ENCODE measurements at regions not wholly inside any gene's neighbourhood (a gene's known extent, or its start where the extent isn't known, plus 50 kb on each side); places are given as distances from the start of the nearest gene placed in this dataset.

DNA sequence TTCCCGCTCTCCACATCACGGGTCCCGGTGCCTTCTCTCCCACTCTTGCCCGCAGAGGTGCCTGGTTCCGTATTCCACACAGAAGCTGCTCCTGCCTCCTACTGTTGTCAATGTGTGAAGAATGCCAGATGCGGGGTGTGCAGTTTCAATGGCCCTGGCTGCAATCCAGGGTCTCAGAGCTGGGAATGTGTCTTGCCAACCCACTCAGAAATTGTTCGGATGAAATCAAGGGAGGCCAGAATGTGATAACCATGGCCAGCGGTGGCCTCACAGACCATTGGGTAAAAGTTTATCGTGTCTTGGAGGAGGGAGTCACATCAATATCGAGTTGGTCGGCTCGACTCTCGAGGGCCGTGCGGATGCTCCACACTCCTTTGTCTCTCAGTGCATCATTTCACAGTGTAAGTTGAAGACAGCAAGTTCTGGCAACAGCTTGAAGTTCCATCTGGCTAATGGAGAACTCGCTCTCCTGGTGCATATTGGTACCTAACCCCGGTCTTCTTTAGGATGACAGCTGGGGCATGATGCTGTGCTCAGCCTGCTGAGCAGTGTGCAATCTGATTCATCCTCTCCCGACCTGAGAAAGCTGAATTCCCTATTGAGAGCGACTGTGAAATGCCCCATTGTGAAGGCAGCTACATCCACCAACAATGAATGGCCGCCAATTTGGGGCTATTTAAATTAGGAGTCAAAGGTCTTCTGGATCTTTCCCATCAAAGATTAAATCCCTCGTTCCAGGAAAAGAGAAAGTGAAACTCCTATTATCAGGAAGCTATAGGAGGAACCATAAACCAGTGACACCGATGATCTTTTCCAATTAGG lies 389.0 kb downstream of the SOX11 start:
- TF ChIP-seq, protein P1, sequence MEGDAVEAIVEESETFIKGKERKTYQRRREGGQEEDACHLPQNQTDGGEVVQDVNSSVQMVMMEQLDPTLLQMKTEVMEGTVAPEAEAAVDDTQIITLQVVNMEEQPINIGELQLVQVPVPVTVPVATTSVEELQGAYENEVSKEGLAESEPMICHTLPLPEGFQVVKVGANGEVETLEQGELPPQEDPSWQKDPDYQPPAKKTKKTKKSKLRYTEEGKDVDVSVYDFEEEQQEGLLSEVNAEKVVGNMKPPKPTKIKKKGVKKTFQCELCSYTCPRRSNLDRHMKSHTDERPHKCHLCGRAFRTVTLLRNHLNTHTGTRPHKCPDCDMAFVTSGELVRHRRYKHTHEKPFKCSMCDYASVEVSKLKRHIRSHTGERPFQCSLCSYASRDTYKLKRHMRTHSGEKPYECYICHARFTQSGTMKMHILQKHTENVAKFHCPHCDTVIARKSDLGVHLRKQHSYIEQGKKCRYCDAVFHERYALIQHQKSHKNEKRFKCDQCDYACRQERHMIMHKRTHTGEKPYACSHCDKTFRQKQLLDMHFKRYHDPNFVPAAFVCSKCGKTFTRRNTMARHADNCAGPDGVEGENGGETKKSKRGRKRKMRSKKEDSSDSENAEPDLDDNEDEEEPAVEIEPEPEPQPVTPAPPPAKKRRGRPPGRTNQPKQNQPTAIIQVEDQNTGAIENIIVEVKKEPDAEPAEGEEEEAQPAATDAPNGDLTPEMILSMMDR (conservative IDR thresholded peaks at IDR 0.05) = no peak
- no peaks in the 10 kb centered on the region for H3K27me3 ChIP-seq (ENCODE audit: insufficient read depth, low read length)
- WGBS (ENCODE audit: extremely low coverage, insufficient read length, low lambda C conversion rate) = no CpG with 5 or more reads among the region's 22 CpGs
- H2BK5ac ChIP-seq (ENCODE audit: insufficient read length, low read length) = no peak overlapping the region
- peaks cover 0 to 4% (median 2%) of the 10 kb centered on the region in 3 experiments; a peak in 5 of 7 replicates for H3K36me3 Mint-ChIP-seq (ENCODE audit: insufficient read depth in 1 of 3, low read depth in 3 of 3)
- no peak overlapping the region for H3K9ac ChIP-seq (ENCODE audit: extremely low read depth, insufficient read length, low read length)
- no peak overlapping the region for H2BK120ac ChIP-seq (ENCODE audit: low read depth, low read length, poor library complexity, severe bottlenecking)
- no peak overlapping the region for H4K91ac ChIP-seq (ENCODE audit: insufficient read length, low read depth, low read length)
- H2BK20ac ChIP-seq (ENCODE audit: low read depth, low read length, poor library complexity, severe bottlenecking) = no peak overlapping the region
- H3K79me2 ChIP-seq (ENCODE audit: insufficient read depth, low read length) = no peaks in the 10 kb centered on the region
- DNase-seq = no peak
- H3K4me1 Mint-ChIP-seq = peaks cover 13 to 24% of the 10 kb centered on the region in 2 experiments
- H3K27me3 Mint-ChIP-seq (ENCODE audit: low read depth) = no peaks in the 10 kb centered on the region
- no peak overlapping the region for H3K4me3 Mint-ChIP-seq
- H3K9me3 Mint-ChIP-seq = peaks cover 3 to 7% of the 10 kb centered on the region in 2 experiments; a peak in 3 of 5 replicates
- H3K18ac ChIP-seq (ENCODE audit: insufficient read length, low read depth, low read length) = no peak overlapping the region
- H3K27ac Mint-ChIP-seq = no peak overlapping the region
- H3K4me2 ChIP-seq (ENCODE audit: insufficient read depth, insufficient read length, low read length) = no peak overlapping the region
- H3K79me1 ChIP-seq (ENCODE audit: insufficient read depth, low read depth, low read length, poor library complexity, severe bottlenecking) = no peaks in the 10 kb centered on the region
- no peak overlapping the region for H4K5ac ChIP-seq (ENCODE audit: insufficient read length, low read depth, low read length)
- H2BK12ac ChIP-seq (ENCODE audit: insufficient read length, low read depth, low read length) = no peak overlapping the region
- no peak overlapping the region for H3K27ac ChIP-seq (ENCODE audit: insufficient read length, low read depth, low read length)
- no peak overlapping the region for H2AFZ ChIP-seq (ENCODE audit: low read length)
- no peak overlapping the region; the same call in 1 of the 2 replicates for H3K14ac ChIP-seq (ENCODE audit: insufficient read depth, low read length)
- H3K4me1 ChIP-seq (ENCODE audit: insufficient read depth, low read length) = peaks cover 2% of the 10 kb centered on the region; the same call in 1 of the 2 replicates
- H3K4ac ChIP-seq (ENCODE audit: low read depth, low read length) = no peak overlapping the region
- no peaks in the 10 kb centered on the region for H3K23me2 ChIP-seq (ENCODE audit: insufficient read length, low read depth, low read length, poor library complexity, severe bottlenecking)
- H3K23ac ChIP-seq (ENCODE audit: insufficient read length, low read depth, low read length) = no peak overlapping the region
- H4K20me1 ChIP-seq (ENCODE audit: control insufficient read depth, insufficient read depth, insufficient read length) = no peaks in the 10 kb centered on the region
- H3K9me3 ChIP-seq (ENCODE audit: control insufficient read depth, low read depth, low read length) = no peaks in the 10 kb centered on the region
- H3K56ac ChIP-seq (ENCODE audit: insufficient read length, low read depth, low read length) = no peak overlapping the region
- H2BK15ac ChIP-seq (ENCODE audit: low read depth, low read length) = no peak overlapping the region
- H2AK5ac ChIP-seq (ENCODE audit: insufficient read length, low read length) = no peak overlapping the region
- H3T11ph ChIP-seq (ENCODE audit: low read length) = no peak overlapping the region
- no peak overlapping the region for H4K8ac ChIP-seq (replicated peaks; ENCODE audit: insufficient read length, low read depth, low read length)

Measured in H9 (cell line).